ENCODE measurements at regions not wholly inside any gene's neighbourhood (a gene's known extent, or its start where the extent isn't known, plus 50 kb on each side); places are given as distances from the start of the nearest gene placed in this dataset.

DNA sequence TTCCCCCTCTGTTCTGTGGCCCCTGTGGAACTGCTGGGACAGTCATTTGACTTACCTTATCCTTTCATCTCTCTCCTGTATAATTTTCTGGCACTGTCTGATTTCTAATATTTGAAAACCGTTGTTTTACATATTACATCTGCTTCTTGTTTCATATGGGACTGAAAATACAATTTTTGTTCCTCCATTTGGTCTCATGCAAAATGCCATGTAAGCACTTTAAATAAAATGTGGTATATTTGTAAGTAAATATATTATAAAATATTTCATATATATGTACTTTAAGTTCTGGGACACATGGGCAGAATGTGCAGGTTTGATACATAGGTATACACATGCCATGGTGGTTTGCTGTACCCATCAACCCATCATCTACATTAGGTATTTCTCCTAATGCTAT, 93.9 kb upstream of the PLPPR5 start:
- TF ChIP-seq EZH2 (IDR thresholded peaks at IDR 0.05; ENCODE audit: low read length) (no peak), CTCF (optimal IDR thresholded peaks at IDR 0.05 in 1 of 3, IDR thresholded peaks at IDR 0.05 in 1 of 3, conservative IDR thresholded peaks at IDR 0.05 in 1 of 3; ENCODE audit: extremely low read depth in 1 of 3, insufficient read depth in 2 of 3, low read length in 3 of 3) (no peak)
